Stimulated activated CD4-positive, alpha-beta T cell treated with anti-CD3 and anti-CD28 coated beads, Interleukin-2, amount 100 ng/mL, for 24 hours (primary cell): ENCODE measurements at regions not wholly inside any gene's neighbourhood (a gene's known extent, or its start where the extent isn't known, plus 50 kb on each side); places are given as distances from the start of the nearest gene placed in this dataset.
A peak's percentile ranks its signal among the peaks of the same experiment; 100 is the strongest.

Experiments used
- DNase-seq, 2 donors: peaks; one replicate each; pipeline ENCODE4 v3.0.0-alpha.2; 2020

- no peak for DNase-seq
These were observed 103.4 kb downstream of the QRFPR start for GRCh38 chr4:121277194-121278105.

- no peak for DNase-seq
These were observed 107.6 kb downstream of the QRFPR start for GRCh38 chr4:121273191-121273590.

GRCh38 chr4:121272526-121272925 is 108.3 kb downstream of the QRFPR start:
- no peak for DNase-seq

- no peak for DNase-seq
These were observed 106.3 kb upstream of the TNIP3 start for GRCh38 chr4:121270389-121270788.

GRCh38 chr4:121269001-121269400 is 104.9 kb upstream of the TNIP3 start:
- DNase-seq, result no peak

GRCh38 chr4:121266982-121267381 is 102.9 kb upstream of the TNIP3 start:
- no peak for DNase-seq

GRCh38 chr4:121256887-121257466 is 92.9 kb upstream of the TNIP3 start:
- no peak for DNase-seq

- peak; percentile 39 to 62 for DNase-seq
These were observed 92.0 kb upstream of the TNIP3 start for GRCh38 chr4:121255986-121256750.

GRCh38 chr4:121253961-121254360 is 89.8 kb upstream of the TNIP3 start:
- no peak for DNase-seq

- peak; percentile 66 to 70 for DNase-seq
These were observed 88.2 kb upstream of the TNIP3 start for GRCh38 chr4:121252224-121252806.

GRCh38 chr4:121248747-121249146 is 84.6 kb upstream of the TNIP3 start:
- DNase-seq, result no peak

- no peak for DNase-seq
These were observed 82.6 kb upstream of the TNIP3 start for GRCh38 chr4:121246698-121247097.

GRCh38 chr4:121243485-121243884 is 79.4 kb upstream of the TNIP3 start:
- DNase-seq, result peak in 1 of 2 donors; percentile 32

GRCh38 chr4:121242188-121242750 is 78.1 kb upstream of the TNIP3 start:
- DNase-seq, result no peak

- DNase-seq, result no peak
These were observed 75.8 kb upstream of the TNIP3 start for GRCh38 chr4:121239951-121240350.

GRCh38 chr4:121238461-121238860 is 74.3 kb upstream of the TNIP3 start:
- DNase-seq, result no peak

- no peak for DNase-seq
These were observed 72.9 kb upstream of the TNIP3 start for GRCh38 chr4:121237069-121237399.

GRCh38 chr4:121236353-121237068 is 72.4 kb upstream of the TNIP3 start:
- DNase-seq, result no peak

- DNase-seq, result no peak
These were observed 69.9 kb upstream of the TNIP3 start for GRCh38 chr4:121233982-121234381.

- no peak for DNase-seq
These were observed 65.9 kb upstream of the TNIP3 start for GRCh38 chr4:121229993-121230392.

- DNase-seq, result no peak
These were observed 64.7 kb upstream of the TNIP3 start for GRCh38 chr4:121228848-121229247.

GRCh38 chr4:121227341-121227792 is 63.2 kb upstream of the TNIP3 start:
- DNase-seq, result no peak
